GM12874 (cell line): ENCODE measurements at regions not wholly inside any gene's neighbourhood (a gene's known extent, or its start where the extent isn't known, plus 50 kb on each side); places are given as distances from the start of the nearest gene placed in this dataset.

ENCODE experiments used
- CTCF ChIP-seq: IDR thresholded peaks from 2 replicates; pipeline ENCODE4 v1.5.1; 2011; ENCODE audit warnings: low read depth, mild to moderate bottlenecking, control low read depth, low read length, moderate library complexity; ENCODE audit not compliant: insufficient read depth

GRCh38 chr3:81394651-81395524 is 366.6 kb downstream of the GBE1 start:
- no peak for TF ChIP-seq CTCF

- TF ChIP-seq CTCF, result no peak
These were observed 368.2 kb downstream of the GBE1 start for GRCh38 chr3:81393251-81393650.

- TF ChIP-seq CTCF, result no peak
These were observed 370.6 kb downstream of the GBE1 start for GRCh38 chr3:81390796-81391195.

- no peak for TF ChIP-seq CTCF
These were observed 373.3 kb downstream of the GBE1 start for GRCh38 chr3:81388191-81388590.

- no peak for TF ChIP-seq CTCF
These were observed 379.0 kb downstream of the GBE1 start for GRCh38 chr3:81382470-81382869.

GRCh38 chr3:81380234-81380633 is 381.2 kb downstream of the GBE1 start:
- TF ChIP-seq CTCF, result no peak

- no peak for TF ChIP-seq CTCF
These were observed 382.7 kb downstream of the GBE1 start for GRCh38 chr3:81378552-81379293.
